Hepatocyte (in vitro differentiated cells): ENCODE measurements at regions not wholly inside any gene's neighbourhood (a gene's known extent, or its start where the extent isn't known, plus 50 kb on each side); places are given as distances from the start of the nearest gene placed in this dataset.

Source experiments
- DNase-seq: peaks from one replicate; pipeline ENCODE4 v3.0.0-alpha.2; 2016; ENCODE audit warnings: low spot score
- H2AFZ ChIP-seq: fragments of 200-600 bp; sonication (generic); 2 replicates; pipeline ENCODE4 v1.6.0; 2016; ENCODE audit warnings: antibody characterized with exemption, mild to moderate bottlenecking
- H3K27ac ChIP-seq: fragments of 200-600 bp; sonication (generic); 2 replicates; pipeline ENCODE4 v1.5.1; 2016; ENCODE audit warnings: mild to moderate bottlenecking
- H3K27me3 ChIP-seq: fragments of 200-600 bp; sonication (generic); 2 replicates; pipeline ENCODE4 v1.6.1; 2016
- H3K36me3 ChIP-seq: fragments of 200-600 bp; sonication (generic); replicated peaks from 2 replicates; pipeline ENCODE4 v1.5.1; 2016; ENCODE audit warnings: low read depth; ENCODE audit not compliant: insufficient read depth
- H3K4me1 ChIP-seq: fragments of 200-600 bp; sonication (generic); 2 replicates; pipeline ENCODE4 v1.5.1; 2016; ENCODE audit warnings: mild to moderate bottlenecking, moderate library complexity; ENCODE audit not compliant: insufficient read depth
- H3K4me2 ChIP-seq: fragments of 200-600 bp; sonication (generic); 2 replicates; pipeline ENCODE4 v1.6.0; 2016
- H3K4me3 ChIP-seq: fragments of 200-600 bp; sonication (generic); 2 replicates; pipeline ENCODE4 v1.5.1; 2016; ENCODE audit warnings: mild to moderate bottlenecking
- H3K79me2 ChIP-seq: fragments of 200-600 bp; sonication (generic); 2 replicates; pipeline ENCODE4 v1.6.0; 2017; ENCODE audit warnings: mild to moderate bottlenecking
- H3K9me2 ChIP-seq: fragments of 200-600 bp; sonication (generic); replicated peaks from 2 replicates; pipeline ENCODE4 v1.6.0; 2017; ENCODE audit warnings: mild to moderate bottlenecking; ENCODE audit not compliant: insufficient read depth
- H3K9me3 ChIP-seq: fragments of 200-600 bp; sonication (generic); 2 replicates; pipeline ENCODE4 v1.5.1; 2016; ENCODE audit warnings: low read depth, mild to moderate bottlenecking
- H4K20me1 ChIP-seq: fragments of 200-600 bp; sonication (generic); 2 replicates; pipeline ENCODE4 v1.6.0; 2016; ENCODE audit warnings: mild to moderate bottlenecking; ENCODE audit not compliant: insufficient read depth, poor library complexity, severe bottlenecking
- CTCF ChIP-seq: fragments of 200-600 bp; sonication (generic); IDR thresholded peaks from 2 replicates; pipeline ENCODE4 v1.5.1; 2016; ENCODE audit warnings: antibody characterized with exemption, mild to moderate bottlenecking; ENCODE audit not compliant: poor library complexity
- EZH2 ChIP-seq: fragments of 200-600 bp; sonication (generic); IDR thresholded peaks from 2 replicates; pipeline ENCODE4 v1.6.1; 2016; ENCODE audit warnings: antibody characterized with exemption, mild to moderate bottlenecking, borderline replicate concordance
- EZH2phosphoT487 ChIP-seq: fragments of 200-600 bp; sonication (generic); IDR thresholded peaks from one replicate; pipeline ENCODE4 v1.6.1; 2018; ENCODE audit warnings: antibody characterized with exemption, mild to moderate bottlenecking, low read depth, moderate library complexity; ENCODE audit not compliant: unreplicated experiment, severe bottlenecking
- WGBS: methylation state at CpG from one replicate; pipeline ENCODE4 v1.1.6; 2016; ENCODE audit warnings: low lambda C conversion rate; ENCODE audit errors: missing lambda C conversion rate; 5-methylcytosine and 5-hydroxymethylcytosine counted together

- WGBS: 97% methylated on average over 1 of the region's 1 CpG
- H3K4me1 ChIP-seq: no peaks in the 10 kb centered on the region
- H4K20me1 ChIP-seq: no peaks in the 10 kb centered on the region
- H3K27me3 ChIP-seq: no peaks in the 10 kb centered on the region
- H3K4me3 ChIP-seq: no peak overlapping the region
- TF ChIP-seq EZH2 (no peak), EZH2phosphoT487 (no peak), CTCF (no peak)
- no peak overlapping the region for H2AFZ ChIP-seq
- DNase-seq: no peak
- no peak overlapping the region for H3K4me2 ChIP-seq
- H3K36me3 ChIP-seq: no peaks in the 10 kb centered on the region
- no peaks in the 10 kb centered on the region for H3K9me3 ChIP-seq
- no peaks in the 10 kb centered on the region for H3K9me2 ChIP-seq
- H3K79me2 ChIP-seq: no peaks in the 10 kb centered on the region
- H3K27ac ChIP-seq: no peak overlapping the region
These were observed 441.1 kb downstream of the ETNK1 start for GRCh38 chr12:23066095-23066494.

GRCh38 chr12:23083267-23083666 lies 458.3 kb downstream of the ETNK1 start:
- Histone ChIP-seq H3K4me3 (no peak overlapping the region), H3K79me2 (no peaks in the 10 kb centered on the region), H3K9me3 (no peaks in the 10 kb centered on the region), H4K20me1 (no peaks in the 10 kb centered on the region), H2AFZ (no peak overlapping the region), H3K36me3 (no peaks in the 10 kb centered on the region), H3K27ac (no peak overlapping the region), H3K9me2 (no peaks in the 10 kb centered on the region), H3K27me3 (no peaks in the 10 kb centered on the region), H3K4me2 (no peak overlapping the region), H3K4me1 (no peaks in the 10 kb centered on the region)
- WGBS: 34% methylated on average over 2 of the region's 2 CpGs
- peak; percentile 12 for DNase-seq
- no peak for TF ChIP-seq CTCF
- no peak for TF ChIP-seq EZH2phosphoT487
- no peak for TF ChIP-seq EZH2

GRCh38 chr12:23084236-23084995 lies 459.4 kb downstream of the ETNK1 start:
- Histone ChIP-seq H3K4me2 (no peak overlapping the region), H3K9me3 (no peaks in the 10 kb centered on the region), H3K9me2 (no peaks in the 10 kb centered on the region), H3K4me3 (no peak overlapping the region), H3K27me3 (no peaks in the 10 kb centered on the region), H2AFZ (no peak overlapping the region), H3K27ac (no peak overlapping the region), H4K20me1 (no peaks in the 10 kb centered on the region), H3K36me3 (no peaks in the 10 kb centered on the region), H3K79me2 (no peaks in the 10 kb centered on the region), H3K4me1 (no peaks in the 10 kb centered on the region)
- 88% methylated on average over 5 of the region's 5 CpGs for WGBS
- peak; percentile 38 for DNase-seq
- TF ChIP-seq EZH2phosphoT487: no peak
- TF ChIP-seq EZH2: no peak
- TF ChIP-seq CTCF: no peak
